ENCODE measurements at regions not wholly inside any gene's neighbourhood (a gene's known extent, or its start where the extent isn't known, plus 50 kb on each side); places are given as distances from the start of the nearest gene placed in this dataset.

DNA sequence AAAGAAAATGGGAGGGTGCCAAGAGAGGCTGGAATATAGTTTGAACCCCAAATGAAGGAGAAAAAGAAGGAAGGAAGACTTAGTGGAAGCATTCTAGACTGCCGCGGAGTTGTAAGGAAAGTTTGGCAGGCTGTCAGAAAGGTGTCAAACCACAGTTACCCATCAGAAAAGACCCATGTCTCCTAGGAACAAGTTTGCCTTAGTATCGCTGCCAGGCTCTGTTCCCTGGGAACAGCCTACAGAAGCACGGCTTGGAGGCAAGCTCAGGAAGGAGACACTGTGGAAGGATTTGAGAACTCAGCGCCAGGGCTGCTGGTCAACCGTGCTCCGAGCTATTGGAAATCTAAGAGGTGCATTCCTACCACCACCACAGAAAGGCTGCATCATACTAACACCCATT, 197.4 kb downstream of the RRAGC start:
- ATAC-seq = no peak
- Mint-ChIP-seq H3K9me3 (peaks cover 28% of the 10 kb centered on the region), H3K27ac (no peak overlapping the region), H3K4me3 (no peak overlapping the region), H3K4me1 (peaks cover 3% of the 10 kb centered on the region), H3K27me3 (ENCODE audit: low read depth) (peaks cover 4% of the 10 kb centered on the region), H3K36me3 (peaks cover 6% of the 10 kb centered on the region)
- ChIA-PET POLR2A (no interaction called here), CTCF (no interaction called here)
- no peak for DNase-seq (ENCODE audit: low spot score)
- TF ChIP-seq, protein P1, sequence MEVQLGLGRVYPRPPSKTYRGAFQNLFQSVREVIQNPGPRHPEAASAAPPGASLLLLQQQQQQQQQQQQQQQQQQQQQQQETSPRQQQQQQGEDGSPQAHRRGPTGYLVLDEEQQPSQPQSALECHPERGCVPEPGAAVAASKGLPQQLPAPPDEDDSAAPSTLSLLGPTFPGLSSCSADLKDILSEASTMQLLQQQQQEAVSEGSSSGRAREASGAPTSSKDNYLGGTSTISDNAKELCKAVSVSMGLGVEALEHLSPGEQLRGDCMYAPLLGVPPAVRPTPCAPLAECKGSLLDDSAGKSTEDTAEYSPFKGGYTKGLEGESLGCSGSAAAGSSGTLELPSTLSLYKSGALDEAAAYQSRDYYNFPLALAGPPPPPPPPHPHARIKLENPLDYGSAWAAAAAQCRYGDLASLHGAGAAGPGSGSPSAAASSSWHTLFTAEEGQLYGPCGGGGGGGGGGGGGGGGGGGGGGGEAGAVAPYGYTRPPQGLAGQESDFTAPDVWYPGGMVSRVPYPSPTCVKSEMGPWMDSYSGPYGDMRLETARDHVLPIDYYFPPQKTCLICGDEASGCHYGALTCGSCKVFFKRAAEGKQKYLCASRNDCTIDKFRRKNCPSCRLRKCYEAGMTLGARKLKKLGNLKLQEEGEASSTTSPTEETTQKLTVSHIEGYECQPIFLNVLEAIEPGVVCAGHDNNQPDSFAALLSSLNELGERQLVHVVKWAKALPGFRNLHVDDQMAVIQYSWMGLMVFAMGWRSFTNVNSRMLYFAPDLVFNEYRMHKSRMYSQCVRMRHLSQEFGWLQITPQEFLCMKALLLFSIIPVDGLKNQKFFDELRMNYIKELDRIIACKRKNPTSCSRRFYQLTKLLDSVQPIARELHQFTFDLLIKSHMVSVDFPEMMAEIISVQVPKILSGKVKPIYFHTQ (CRISPR knock-in tag; IDR thresholded peaks at IDR 0.05) = no peak
- TF ChIP-seq, protein P2, sequence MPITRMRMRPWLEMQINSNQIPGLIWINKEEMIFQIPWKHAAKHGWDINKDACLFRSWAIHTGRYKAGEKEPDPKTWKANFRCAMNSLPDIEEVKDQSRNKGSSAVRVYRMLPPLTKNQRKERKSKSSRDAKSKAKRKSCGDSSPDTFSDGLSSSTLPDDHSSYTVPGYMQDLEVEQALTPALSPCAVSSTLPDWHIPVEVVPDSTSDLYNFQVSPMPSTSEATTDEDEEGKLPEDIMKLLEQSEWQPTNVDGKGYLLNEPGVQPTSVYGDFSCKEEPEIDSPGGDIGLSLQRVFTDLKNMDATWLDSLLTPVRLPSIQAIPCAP (CRISPR knock-in tag; IDR thresholded peaks at IDR 0.05) = no peak
- TF ChIP-seq EMX1 (CRISPR knock-in tag; IDR thresholded peaks at IDR 0.05) = no peak
- TF ChIP-seq HMGA2 (CRISPR knock-in tag; IDR thresholded peaks at IDR 0.05) = no peak
- TF ChIP-seq JUN (CRISPR knock-in tag; IDR thresholded peaks at IDR 0.05) = no peak
- TF ChIP-seq CREB1 (CRISPR knock-in tag; IDR thresholded peaks at IDR 0.05) = no peak
- no peak for TF ChIP-seq ZNF396 (CRISPR knock-in tag; IDR thresholded peaks at IDR 0.05; ENCODE audit: borderline replicate concordance)
- TF ChIP-seq JAZF1 (CRISPR knock-in tag; IDR thresholded peaks at IDR 0.05) = no peak
- no peak for TF ChIP-seq ETV6 (CRISPR knock-in tag; IDR thresholded peaks at IDR 0.05)
- TF ChIP-seq PRRX2 (CRISPR knock-in tag; IDR thresholded peaks at IDR 0.05) = no peak
- TF ChIP-seq, protein P3, sequence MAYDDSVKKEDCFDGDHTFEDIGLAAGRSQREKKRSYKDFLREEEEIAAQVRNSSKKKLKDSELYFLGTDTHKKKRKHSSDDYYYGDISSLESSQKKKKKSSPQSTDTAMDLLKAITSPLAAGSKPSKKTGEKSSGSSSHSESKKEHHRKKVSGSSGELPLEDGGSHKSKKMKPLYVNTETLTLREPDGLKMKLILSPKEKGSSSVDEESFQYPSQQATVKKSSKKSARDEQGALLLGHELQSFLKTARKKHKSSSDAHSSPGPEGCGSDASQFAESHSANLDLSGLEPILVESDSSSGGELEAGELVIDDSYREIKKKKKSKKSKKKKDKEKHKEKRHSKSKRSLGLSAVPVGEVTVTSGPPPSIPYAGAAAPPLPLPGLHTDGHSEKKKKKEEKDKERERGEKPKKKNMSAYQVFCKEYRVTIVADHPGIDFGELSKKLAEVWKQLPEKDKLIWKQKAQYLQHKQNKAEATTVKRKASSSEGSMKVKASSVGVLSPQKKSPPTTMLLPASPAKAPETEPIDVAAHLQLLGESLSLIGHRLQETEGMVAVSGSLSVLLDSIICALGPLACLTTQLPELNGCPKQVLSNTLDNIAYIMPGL (CRISPR knock-in tag; IDR thresholded peaks at IDR 0.05) = no peak
- TF ChIP-seq SP1 (CRISPR knock-in tag; conservative IDR thresholded peaks at IDR 0.05) = no peak
- TF ChIP-seq NR1H2 (CRISPR knock-in tag; IDR thresholded peaks at IDR 0.05) = no peak
- TF ChIP-seq, protein P4, sequence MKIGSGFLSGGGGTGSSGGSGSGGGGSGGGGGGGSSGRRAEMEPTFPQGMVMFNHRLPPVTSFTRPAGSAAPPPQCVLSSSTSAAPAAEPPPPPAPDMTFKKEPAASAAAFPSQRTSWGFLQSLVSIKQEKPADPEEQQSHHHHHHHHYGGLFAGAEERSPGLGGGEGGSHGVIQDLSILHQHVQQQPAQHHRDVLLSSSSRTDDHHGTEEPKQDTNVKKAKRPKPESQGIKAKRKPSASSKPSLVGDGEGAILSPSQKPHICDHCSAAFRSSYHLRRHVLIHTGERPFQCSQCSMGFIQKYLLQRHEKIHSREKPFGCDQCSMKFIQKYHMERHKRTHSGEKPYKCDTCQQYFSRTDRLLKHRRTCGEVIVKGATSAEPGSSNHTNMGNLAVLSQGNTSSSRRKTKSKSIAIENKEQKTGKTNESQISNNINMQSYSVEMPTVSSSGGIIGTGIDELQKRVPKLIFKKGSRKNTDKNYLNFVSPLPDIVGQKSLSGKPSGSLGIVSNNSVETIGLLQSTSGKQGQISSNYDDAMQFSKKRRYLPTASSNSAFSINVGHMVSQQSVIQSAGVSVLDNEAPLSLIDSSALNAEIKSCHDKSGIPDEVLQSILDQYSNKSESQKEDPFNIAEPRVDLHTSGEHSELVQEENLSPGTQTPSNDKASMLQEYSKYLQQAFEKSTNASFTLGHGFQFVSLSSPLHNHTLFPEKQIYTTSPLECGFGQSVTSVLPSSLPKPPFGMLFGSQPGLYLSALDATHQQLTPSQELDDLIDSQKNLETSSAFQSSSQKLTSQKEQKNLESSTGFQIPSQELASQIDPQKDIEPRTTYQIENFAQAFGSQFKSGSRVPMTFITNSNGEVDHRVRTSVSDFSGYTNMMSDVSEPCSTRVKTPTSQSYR (CRISPR knock-in tag; IDR thresholded peaks at IDR 0.05) = no peak
- no peak for TF ChIP-seq NFE2L1 (CRISPR knock-in tag; IDR thresholded peaks at IDR 0.05)

DNA sequence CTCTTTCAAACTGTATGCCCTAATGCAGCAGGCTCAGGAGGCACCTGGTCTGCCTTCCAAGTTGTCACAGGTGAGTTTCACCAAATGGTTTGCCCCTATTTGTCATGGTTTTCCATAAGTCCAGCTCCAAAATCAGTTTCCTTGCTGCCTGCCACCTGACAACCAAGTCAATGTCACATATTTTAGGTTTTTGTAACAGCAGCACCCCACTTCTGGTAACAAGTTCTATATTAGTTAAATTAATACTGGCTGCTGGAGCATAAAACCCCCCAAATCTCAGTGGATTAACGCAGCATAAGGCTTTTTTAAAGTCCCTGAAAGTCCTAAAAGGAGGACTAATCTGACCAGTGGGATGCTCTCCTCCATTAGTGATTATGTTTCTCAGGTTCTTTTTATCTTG, 200.7 kb downstream of the RRAGC start:
- ATAC-seq (no peak), DNase-seq (ENCODE audit: low spot score) (no peak)
- Mint-ChIP-seq H3K36me3 (peaks cover 3% of the 10 kb centered on the region), H3K9me3 (peaks cover 13% of the 10 kb centered on the region), H3K4me3 (no peak overlapping the region), H3K4me1 (peaks cover 10% of the 10 kb centered on the region), H3K27me3 (ENCODE audit: low read depth) (no peaks in the 10 kb centered on the region), H3K27ac (no peak overlapping the region)
- ChIA-PET POLR2A (no interaction called here), CTCF (no interaction called here)
- TF ChIP-seq ZNF416 (CRISPR knock-in tag; IDR thresholded peaks at IDR 0.05) (no peak), OVOL2 (CRISPR knock-in tag; IDR thresholded peaks at IDR 0.05; ENCODE audit: borderline replicate concordance) (no peak), SP1 (CRISPR knock-in tag; conservative IDR thresholded peaks at IDR 0.05) (no peak), CREM (CRISPR knock-in tag; IDR thresholded peaks at IDR 0.05) (no peak), ELF4 (CRISPR knock-in tag; IDR thresholded peaks at IDR 0.05; ENCODE audit: low read depth) (no peak), SOX15 (CRISPR knock-in tag; IDR thresholded peaks at IDR 0.05) (no peak)
- TF ChIP-seq, protein P5, sequence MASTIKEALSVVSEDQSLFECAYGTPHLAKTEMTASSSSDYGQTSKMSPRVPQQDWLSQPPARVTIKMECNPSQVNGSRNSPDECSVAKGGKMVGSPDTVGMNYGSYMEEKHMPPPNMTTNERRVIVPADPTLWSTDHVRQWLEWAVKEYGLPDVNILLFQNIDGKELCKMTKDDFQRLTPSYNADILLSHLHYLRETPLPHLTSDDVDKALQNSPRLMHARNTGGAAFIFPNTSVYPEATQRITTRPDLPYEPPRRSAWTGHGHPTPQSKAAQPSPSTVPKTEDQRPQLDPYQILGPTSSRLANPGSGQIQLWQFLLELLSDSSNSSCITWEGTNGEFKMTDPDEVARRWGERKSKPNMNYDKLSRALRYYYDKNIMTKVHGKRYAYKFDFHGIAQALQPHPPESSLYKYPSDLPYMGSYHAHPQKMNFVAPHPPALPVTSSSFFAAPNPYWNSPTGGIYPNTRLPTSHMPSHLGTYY (CRISPR knock-in tag; IDR thresholded peaks at IDR 0.05) = no peak
- TF ChIP-seq, protein P6, sequence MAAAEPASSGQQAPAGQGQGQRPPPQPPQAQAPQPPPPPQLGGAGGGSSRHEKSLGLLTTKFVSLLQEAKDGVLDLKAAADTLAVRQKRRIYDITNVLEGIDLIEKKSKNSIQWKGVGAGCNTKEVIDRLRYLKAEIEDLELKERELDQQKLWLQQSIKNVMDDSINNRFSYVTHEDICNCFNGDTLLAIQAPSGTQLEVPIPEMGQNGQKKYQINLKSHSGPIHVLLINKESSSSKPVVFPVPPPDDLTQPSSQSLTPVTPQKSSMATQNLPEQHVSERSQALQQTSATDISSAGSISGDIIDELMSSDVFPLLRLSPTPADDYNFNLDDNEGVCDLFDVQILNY (CRISPR knock-in tag; IDR thresholded peaks at IDR 0.05) = no peak
- TF ChIP-seq, protein P7, sequence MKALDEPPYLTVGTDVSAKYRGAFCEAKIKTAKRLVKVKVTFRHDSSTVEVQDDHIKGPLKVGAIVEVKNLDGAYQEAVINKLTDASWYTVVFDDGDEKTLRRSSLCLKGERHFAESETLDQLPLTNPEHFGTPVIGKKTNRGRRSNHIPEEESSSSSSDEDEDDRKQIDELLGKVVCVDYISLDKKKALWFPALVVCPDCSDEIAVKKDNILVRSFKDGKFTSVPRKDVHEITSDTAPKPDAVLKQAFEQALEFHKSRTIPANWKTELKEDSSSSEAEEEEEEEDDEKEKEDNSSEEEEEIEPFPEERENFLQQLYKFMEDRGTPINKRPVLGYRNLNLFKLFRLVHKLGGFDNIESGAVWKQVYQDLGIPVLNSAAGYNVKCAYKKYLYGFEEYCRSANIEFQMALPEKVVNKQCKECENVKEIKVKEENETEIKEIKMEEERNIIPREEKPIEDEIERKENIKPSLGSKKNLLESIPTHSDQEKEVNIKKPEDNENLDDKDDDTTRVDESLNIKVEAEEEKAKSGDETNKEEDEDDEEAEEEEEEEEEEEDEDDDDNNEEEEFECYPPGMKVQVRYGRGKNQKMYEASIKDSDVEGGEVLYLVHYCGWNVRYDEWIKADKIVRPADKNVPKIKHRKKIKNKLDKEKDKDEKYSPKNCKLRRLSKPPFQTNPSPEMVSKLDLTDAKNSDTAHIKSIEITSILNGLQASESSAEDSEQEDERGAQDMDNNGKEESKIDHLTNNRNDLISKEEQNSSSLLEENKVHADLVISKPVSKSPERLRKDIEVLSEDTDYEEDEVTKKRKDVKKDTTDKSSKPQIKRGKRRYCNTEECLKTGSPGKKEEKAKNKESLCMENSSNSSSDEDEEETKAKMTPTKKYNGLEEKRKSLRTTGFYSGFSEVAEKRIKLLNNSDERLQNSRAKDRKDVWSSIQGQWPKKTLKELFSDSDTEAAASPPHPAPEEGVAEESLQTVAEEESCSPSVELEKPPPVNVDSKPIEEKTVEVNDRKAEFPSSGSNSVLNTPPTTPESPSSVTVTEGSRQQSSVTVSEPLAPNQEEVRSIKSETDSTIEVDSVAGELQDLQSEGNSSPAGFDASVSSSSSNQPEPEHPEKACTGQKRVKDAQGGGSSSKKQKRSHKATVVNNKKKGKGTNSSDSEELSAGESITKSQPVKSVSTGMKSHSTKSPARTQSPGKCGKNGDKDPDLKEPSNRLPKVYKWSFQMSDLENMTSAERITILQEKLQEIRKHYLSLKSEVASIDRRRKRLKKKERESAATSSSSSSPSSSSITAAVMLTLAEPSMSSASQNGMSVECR (CRISPR knock-in tag; IDR thresholded peaks at IDR 0.05; ENCODE audit: borderline replicate concordance) = no peak

Measured in WTC11 (cell line).